ENCODE measurements at regions not wholly inside any gene's neighbourhood (a gene's known extent, or its start where the extent isn't known, plus 50 kb on each side); places are given as distances from the start of the nearest gene placed in this dataset.

DNA sequence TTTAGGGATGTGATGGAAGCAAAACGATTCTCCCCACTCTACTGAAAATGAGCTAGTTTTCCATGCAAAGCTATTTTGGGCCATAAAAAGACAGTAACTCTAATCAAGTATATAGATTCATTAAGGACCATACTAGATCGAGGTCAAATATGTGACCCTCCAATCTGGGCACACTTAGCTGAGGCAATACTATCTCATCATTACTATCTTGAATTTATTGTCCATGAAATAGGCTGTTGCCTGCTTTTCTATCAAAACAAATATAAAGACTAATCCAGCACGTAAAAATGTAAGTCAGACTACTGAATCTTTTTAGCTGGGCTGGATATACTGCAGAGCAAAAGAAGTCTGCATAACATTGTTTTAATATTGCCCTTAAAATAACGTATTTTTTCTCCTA lies 943.1 kb downstream of the NR2F1-AS1 start:
- TF ChIP-seq, protein P1, sequence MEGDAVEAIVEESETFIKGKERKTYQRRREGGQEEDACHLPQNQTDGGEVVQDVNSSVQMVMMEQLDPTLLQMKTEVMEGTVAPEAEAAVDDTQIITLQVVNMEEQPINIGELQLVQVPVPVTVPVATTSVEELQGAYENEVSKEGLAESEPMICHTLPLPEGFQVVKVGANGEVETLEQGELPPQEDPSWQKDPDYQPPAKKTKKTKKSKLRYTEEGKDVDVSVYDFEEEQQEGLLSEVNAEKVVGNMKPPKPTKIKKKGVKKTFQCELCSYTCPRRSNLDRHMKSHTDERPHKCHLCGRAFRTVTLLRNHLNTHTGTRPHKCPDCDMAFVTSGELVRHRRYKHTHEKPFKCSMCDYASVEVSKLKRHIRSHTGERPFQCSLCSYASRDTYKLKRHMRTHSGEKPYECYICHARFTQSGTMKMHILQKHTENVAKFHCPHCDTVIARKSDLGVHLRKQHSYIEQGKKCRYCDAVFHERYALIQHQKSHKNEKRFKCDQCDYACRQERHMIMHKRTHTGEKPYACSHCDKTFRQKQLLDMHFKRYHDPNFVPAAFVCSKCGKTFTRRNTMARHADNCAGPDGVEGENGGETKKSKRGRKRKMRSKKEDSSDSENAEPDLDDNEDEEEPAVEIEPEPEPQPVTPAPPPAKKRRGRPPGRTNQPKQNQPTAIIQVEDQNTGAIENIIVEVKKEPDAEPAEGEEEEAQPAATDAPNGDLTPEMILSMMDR (IDR thresholded peaks at IDR 0.05; ENCODE audit: low read depth, low read length), result no peak
- no peak for TF ChIP-seq EZH2phosphoT487 (IDR thresholded peaks at IDR 0.05; ENCODE audit: low read depth)

Data from OCI-LY3 (cell line).